Mucosa of descending colon (tissue), 3 donors: ENCODE measurements at regions not wholly inside any gene's neighbourhood (a gene's known extent, or its start where the extent isn't known, plus 50 kb on each side); places are given as distances from the start of the nearest gene placed in this dataset.

Experiments used
- ATAC-seq: fragments of 200-7000 bp; cut with Tn5 transposase; one replicate; pipeline ENCODE4 v1.9.1; 2020; ENCODE audit warnings: mild to moderate bottlenecking, moderate library complexity
- DNase-seq, 3 donors: peaks; one replicate each; pipeline ENCODE4 v3.0.0-alpha.2; 2020
- H3K36me3 ChIP-seq: fragments of 200-600 bp; one replicate; pipeline ENCODE4 v1.8.0; 2021; ENCODE audit warnings: low read depth, mild to moderate bottlenecking
- H3K4me1 ChIP-seq: fragments of 200-600 bp; one replicate; pipeline ENCODE4 v1.8.0; 2021; ENCODE audit warnings: low read depth, mild to moderate bottlenecking
- H3K4me3 ChIP-seq: fragments of 200-600 bp; one replicate; pipeline ENCODE4 v1.8.0; 2021; ENCODE audit warnings: mild to moderate bottlenecking
- H3K9me3 ChIP-seq: fragments of 200-600 bp; one replicate; pipeline ENCODE4 v1.8.0; 2021; ENCODE audit warnings: mild to moderate bottlenecking
- CTCF ChIP-seq: fragments of 200-600 bp; IDR thresholded peaks from one replicate; pipeline ENCODE4 v1.8.0; 2022; ENCODE audit warnings: antibody characterized with exemption, mild to moderate bottlenecking
- intact Hi-C, 2 donors: fragments of 100-400 bp; cut with DNase I in 1 of 2; cut with micrococcal nuclease in 1 of 2; formaldehyde crosslinking; loops; one replicate each; pipeline versions ENCODE4 v1.11.0 to v1.11.1; 2022; cut with DNase I, micrococcal nuclease
- donor health status: DM: no; HTN: no; CAD: no; lungs with moderate emphysema.
- donor health status: DM: no; HTN: no; CAD: no.
- donor health status: DM: no; HTN: yes; CAD: no.

GRCh38 chr6:67331304-67331703 is 1303.8 kb upstream of the ADGRB3 start:
- intact Hi-C loops: no loop called here
- TF ChIP-seq CTCF: no peak

GRCh38 chr6:67328269-67328668 is 1306.8 kb upstream of the ADGRB3 start:
- no peaks in the 10 kb centered on the region for H3K36me3 ChIP-seq
- intact Hi-C loops: no loop called here
- ATAC-seq (no peak), DNase-seq (no peak)
- H3K4me1 ChIP-seq: no peaks in the 10 kb centered on the region
- no peak overlapping the region for H3K4me3 ChIP-seq
- TF ChIP-seq CTCF: no peak
- peaks cover 12% of the 10 kb centered on the region for H3K9me3 ChIP-seq

More at GRCh38 chr6:67331304-67331703, 1303.8 kb upstream of the ADGRB3 start:
- Histone ChIP-seq H3K36me3 (no peaks in the 10 kb centered on the region), H3K4me1 (no peaks in the 10 kb centered on the region), H3K4me3 (no peak overlapping the region), H3K9me3 (peaks cover 14% of the 10 kb centered on the region)
- ATAC-seq: no peak
- no peak for DNase-seq

- no peaks in the 10 kb centered on the region for H3K4me1 ChIP-seq
- intact Hi-C loops: no loop called here
- no peak overlapping the region for H3K4me3 ChIP-seq
- peaks cover 10% of the 10 kb centered on the region for H3K9me3 ChIP-seq
- TF ChIP-seq CTCF: no peak
- no peaks in the 10 kb centered on the region for H3K36me3 ChIP-seq
- ATAC-seq (no peak), DNase-seq (no peak)
These were observed 1334.5 kb upstream of the ADGRB3 start for GRCh38 chr6:67300430-67301040.

GRCh38 chr6:67292169-67292568 is 1342.9 kb upstream of the ADGRB3 start:
- no peak for TF ChIP-seq CTCF
- no peaks in the 10 kb centered on the region for H3K4me1 ChIP-seq
- ATAC-seq: no peak

GRCh38 chr6:67287566-67287965 is 1347.5 kb upstream of the ADGRB3 start:
- H3K4me1 ChIP-seq: no peaks in the 10 kb centered on the region
- TF ChIP-seq CTCF: no peak
- no peak for DNase-seq
- H3K9me3 ChIP-seq: peaks cover 5% of the 10 kb centered on the region
- peak; percentile 33 for ATAC-seq
- intact Hi-C loops: no loop called here
- H3K4me3 ChIP-seq: no peak overlapping the region
- H3K36me3 ChIP-seq: no peaks in the 10 kb centered on the region

More at GRCh38 chr6:67292169-67292568, 1342.9 kb upstream of the ADGRB3 start:
- Histone ChIP-seq H3K36me3 (no peaks in the 10 kb centered on the region), H3K9me3 (peaks cover 16% of the 10 kb centered on the region), H3K4me3 (no peak overlapping the region)
- intact Hi-C loops: no loop called here
- DNase-seq: no peak
